ENCODE measurements at regions not wholly inside any gene's neighbourhood (a gene's known extent, or its start where the extent isn't known, plus 50 kb on each side); places are given as distances from the start of the nearest gene placed in this dataset.

DNA sequence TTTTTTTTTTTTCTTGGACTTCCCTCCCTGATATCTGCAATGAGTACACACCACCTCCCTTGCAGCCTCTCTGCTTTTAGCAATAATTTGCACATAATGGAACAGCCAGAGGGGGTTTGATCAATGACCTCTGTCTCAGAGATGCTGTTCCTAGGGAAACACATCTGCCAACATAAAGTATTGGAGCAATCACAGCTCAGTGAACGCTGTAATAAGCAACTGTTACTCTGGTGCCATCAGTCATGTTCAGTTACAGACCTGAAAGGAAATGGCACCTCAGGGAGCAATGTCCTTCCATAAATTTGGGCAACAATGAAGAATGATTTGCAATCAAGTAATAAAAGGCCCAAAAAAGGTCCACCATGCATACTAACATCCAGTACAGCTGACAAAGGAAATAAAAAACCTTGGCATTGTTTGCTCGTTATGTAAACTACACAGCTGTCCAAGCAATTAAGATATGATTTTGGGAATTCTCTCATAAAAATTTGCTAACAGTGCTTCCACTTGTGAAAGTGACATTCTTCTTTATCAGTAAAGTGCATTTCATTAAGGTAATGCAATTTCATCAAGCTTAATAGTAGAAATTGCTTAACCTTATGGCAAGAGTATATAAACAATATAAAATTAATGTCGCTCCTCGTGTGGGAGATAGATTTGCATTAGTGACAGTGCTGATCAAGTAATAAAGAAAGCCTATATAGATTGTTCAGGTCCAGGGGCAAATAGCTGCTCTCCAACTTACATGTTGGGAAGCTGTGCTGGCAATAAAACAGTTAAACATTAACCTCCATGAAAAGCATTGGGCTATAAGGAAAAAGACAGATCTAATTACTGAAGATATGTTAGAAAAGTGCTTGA is 167.8 kb downstream of the RASEF start:
- Histone ChIP-seq H3K79me2 (ENCODE audit: insufficient read depth, low read length) (no peaks in the 10 kb centered on the region), H3K4me2 (ENCODE audit: low read length) (no peak overlapping the region), H2AFZ (ENCODE audit: low read depth, low read length, poor library complexity, severe bottlenecking) (no peak overlapping the region), H4K20me1 (ENCODE audit: insufficient read depth) (no peaks in the 10 kb centered on the region), H3K4me3 (replicated peaks in 1 of 2; ENCODE audit: low read depth in 1 of 2, low read length in 2 of 2) (no peak overlapping the region), H3K27me3 (ENCODE audit: insufficient read depth, low read length) (no peaks in the 10 kb centered on the region), H3K4me1 (ENCODE audit: control insufficient read depth in 1 of 2, insufficient read depth in 2 of 2, low read length in 2 of 2) (no peaks in the 10 kb centered on the region), H3K9me2 (ENCODE audit: insufficient read depth) (no peaks in the 10 kb centered on the region), H3K9me3 (ENCODE audit: control insufficient read depth in 1 of 2, insufficient read depth in 1 of 2, low read depth in 1 of 2, low read length in 2 of 2) (no peaks in the 10 kb centered on the region), H3K9ac (ENCODE audit: low read length) (no peak overlapping the region), H3K27ac (ENCODE audit: low read depth, low read length) (no peak overlapping the region), H3K36me3 (ENCODE audit: control insufficient read depth in 1 of 2, insufficient read depth in 2 of 2, low read length in 2 of 2) (no peaks in the 10 kb centered on the region)
- ChIA-PET RAD21 (ENCODE audit: low non-redundant PET in 1 of 2, low total read pairs in 2 of 2, uncharacterized antibody in 2 of 2, unreplicated experiment in 2 of 2) (no interaction called here), POLR2A (no interaction called here), CTCF (no interaction called here)
- TF ChIP-seq CEBPB (IDR thresholded peaks at IDR 0.05; ENCODE audit: low read depth) (no peak), RAD21 (IDR thresholded peaks at IDR 0.05; ENCODE audit: low read depth) (no peak), ZNF274 (IDR thresholded peaks at IDR 0.05; ENCODE audit: low read depth, low read length) (no peak), SRF (IDR thresholded peaks at IDR 0.05; ENCODE audit: low read depth) (no peak)
- ATAC-seq = no peak
- intact Hi-C loops (cut with micrococcal nuclease) = no loop called here
- BruUV-seq (replicated peaks) = no TSS peak
- no peak for DNase-seq (ENCODE audit: low read depth, low spot score)

DNA sequence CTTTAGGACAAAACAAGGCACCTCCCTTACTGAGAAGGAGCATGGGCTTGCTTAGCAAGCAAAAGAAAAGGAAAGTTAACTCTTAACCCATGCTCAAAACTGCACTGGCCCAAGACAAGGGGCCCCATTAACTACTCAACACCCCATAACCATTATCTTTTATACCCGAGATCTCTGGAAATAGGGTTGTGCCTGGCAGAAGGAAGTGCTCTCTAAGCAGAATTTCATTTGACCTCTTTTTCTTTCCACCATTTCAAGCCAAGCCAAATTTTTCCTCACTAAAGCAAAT is 167.2 kb downstream of the RASEF start:
- Histone ChIP-seq H3K4me1 (ENCODE audit: control insufficient read depth in 1 of 2, insufficient read depth in 2 of 2, low read length in 2 of 2) (no peaks in the 10 kb centered on the region), H2AFZ (ENCODE audit: low read depth, low read length, poor library complexity, severe bottlenecking) (no peak overlapping the region), H3K9me3 (ENCODE audit: control insufficient read depth in 1 of 2, insufficient read depth in 1 of 2, low read depth in 1 of 2, low read length in 2 of 2) (no peaks in the 10 kb centered on the region), H3K9me2 (ENCODE audit: insufficient read depth) (no peaks in the 10 kb centered on the region), H3K36me3 (ENCODE audit: control insufficient read depth in 1 of 2, insufficient read depth in 2 of 2, low read length in 2 of 2) (no peaks in the 10 kb centered on the region), H4K20me1 (ENCODE audit: insufficient read depth) (no peaks in the 10 kb centered on the region), H3K79me2 (ENCODE audit: insufficient read depth, low read length) (no peaks in the 10 kb centered on the region), H3K4me2 (ENCODE audit: low read length) (no peak overlapping the region), H3K9ac (ENCODE audit: low read length) (no peak overlapping the region), H3K27me3 (ENCODE audit: insufficient read depth, low read length) (no peaks in the 10 kb centered on the region), H3K27ac (ENCODE audit: low read depth, low read length) (no peak overlapping the region), H3K4me3 (replicated peaks in 1 of 2; ENCODE audit: low read depth in 1 of 2, low read length in 2 of 2) (no peak overlapping the region)
- CTCF ChIA-PET = no interaction called here
- no TSS peak for BruUV-seq (replicated peaks)
- TF ChIP-seq EZH2 (IDR thresholded peaks at IDR 0.05) (no peak), EGR1 (IDR thresholded peaks at IDR 0.05; ENCODE audit: low read depth) (no peak), POLR2AphosphoS5 (IDR thresholded peaks at IDR 0.05; ENCODE audit: low read depth, low read length) (no peak), CBX3 (IDR thresholded peaks at IDR 0.05; ENCODE audit: low read depth) (no peak), YY1 (IDR thresholded peaks at IDR 0.05; ENCODE audit: extremely low read depth, insufficient replicate concordance, low read depth, low read length) (no peak)
- TF ChIP-seq, protein P1, sequence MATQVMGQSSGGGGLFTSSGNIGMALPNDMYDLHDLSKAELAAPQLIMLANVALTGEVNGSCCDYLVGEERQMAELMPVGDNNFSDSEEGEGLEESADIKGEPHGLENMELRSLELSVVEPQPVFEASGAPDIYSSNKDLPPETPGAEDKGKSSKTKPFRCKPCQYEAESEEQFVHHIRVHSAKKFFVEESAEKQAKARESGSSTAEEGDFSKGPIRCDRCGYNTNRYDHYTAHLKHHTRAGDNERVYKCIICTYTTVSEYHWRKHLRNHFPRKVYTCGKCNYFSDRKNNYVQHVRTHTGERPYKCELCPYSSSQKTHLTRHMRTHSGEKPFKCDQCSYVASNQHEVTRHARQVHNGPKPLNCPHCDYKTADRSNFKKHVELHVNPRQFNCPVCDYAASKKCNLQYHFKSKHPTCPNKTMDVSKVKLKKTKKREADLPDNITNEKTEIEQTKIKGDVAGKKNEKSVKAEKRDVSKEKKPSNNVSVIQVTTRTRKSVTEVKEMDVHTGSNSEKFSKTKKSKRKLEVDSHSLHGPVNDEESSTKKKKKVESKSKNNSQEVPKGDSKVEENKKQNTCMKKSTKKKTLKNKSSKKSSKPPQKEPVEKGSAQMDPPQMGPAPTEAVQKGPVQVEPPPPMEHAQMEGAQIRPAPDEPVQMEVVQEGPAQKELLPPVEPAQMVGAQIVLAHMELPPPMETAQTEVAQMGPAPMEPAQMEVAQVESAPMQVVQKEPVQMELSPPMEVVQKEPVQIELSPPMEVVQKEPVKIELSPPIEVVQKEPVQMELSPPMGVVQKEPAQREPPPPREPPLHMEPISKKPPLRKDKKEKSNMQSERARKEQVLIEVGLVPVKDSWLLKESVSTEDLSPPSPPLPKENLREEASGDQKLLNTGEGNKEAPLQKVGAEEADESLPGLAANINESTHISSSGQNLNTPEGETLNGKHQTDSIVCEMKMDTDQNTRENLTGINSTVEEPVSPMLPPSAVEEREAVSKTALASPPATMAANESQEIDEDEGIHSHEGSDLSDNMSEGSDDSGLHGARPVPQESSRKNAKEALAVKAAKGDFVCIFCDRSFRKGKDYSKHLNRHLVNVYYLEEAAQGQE (IDR thresholded peaks at IDR 0.05; ENCODE audit: low read depth) = no peak
- TF ChIP-seq, protein P2, sequence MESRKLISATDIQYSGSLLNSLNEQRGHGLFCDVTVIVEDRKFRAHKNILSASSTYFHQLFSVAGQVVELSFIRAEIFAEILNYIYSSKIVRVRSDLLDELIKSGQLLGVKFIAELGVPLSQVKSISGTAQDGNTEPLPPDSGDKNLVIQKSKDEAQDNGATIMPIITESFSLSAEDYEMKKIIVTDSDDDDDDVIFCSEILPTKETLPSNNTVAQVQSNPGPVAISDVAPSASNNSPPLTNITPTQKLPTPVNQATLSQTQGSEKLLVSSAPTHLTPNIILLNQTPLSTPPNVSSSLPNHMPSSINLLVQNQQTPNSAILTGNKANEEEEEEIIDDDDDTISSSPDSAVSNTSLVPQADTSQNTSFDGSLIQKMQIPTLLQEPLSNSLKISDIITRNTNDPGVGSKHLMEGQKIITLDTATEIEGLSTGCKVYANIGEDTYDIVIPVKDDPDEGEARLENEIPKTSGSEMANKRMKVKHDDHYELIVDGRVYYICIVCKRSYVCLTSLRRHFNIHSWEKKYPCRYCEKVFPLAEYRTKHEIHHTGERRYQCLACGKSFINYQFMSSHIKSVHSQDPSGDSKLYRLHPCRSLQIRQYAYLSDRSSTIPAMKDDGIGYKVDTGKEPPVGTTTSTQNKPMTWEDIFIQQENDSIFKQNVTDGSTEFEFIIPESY (IDR thresholded peaks at IDR 0.05; ENCODE audit: extremely low read depth, insufficient replicate concordance, low read length) = no peak
- RAD21 ChIA-PET (ENCODE audit: low non-redundant PET in 1 of 2, low total read pairs in 2 of 2, uncharacterized antibody in 2 of 2, unreplicated experiment in 2 of 2) = no interaction called here
- DNase-seq (ENCODE audit: low read depth, low spot score) (no peak), ATAC-seq (no peak)
- intact Hi-C loops (cut with micrococcal nuclease) = no loop called here
- POLR2A ChIA-PET = no interaction called here
